ENCODE measurements at regions not wholly inside any gene's neighbourhood (a gene's known extent, or its start where the extent isn't known, plus 50 kb on each side); places are given as distances from the start of the nearest gene placed in this dataset.

DNA sequence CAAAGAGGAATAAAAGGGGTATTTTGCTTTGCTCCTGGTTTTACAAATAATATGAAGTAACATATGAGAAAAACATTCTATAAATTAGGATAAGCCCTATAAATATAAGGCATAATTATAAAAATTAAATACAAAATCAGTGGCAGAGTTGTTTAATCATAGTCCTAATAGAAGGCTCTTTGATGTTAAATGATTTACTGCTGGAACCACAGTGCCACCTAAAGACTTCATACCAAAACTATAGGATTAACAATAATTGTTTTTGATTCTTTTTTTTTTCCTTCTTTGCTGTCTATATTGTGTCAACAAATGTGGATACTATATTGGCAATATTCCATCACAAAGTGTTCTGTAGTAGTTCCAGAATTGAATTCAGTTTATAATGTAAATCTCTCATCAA, 837.7 kb upstream of the SLC39A10 start:
- TF ChIP-seq ZBTB8A (tag by site-specific recombination; IDR thresholded peaks at IDR 0.05) (no peak), ZBTB17 (tag by site-specific recombination; IDR thresholded peaks at IDR 0.05) (no peak), TCF7L2 (IDR thresholded peaks at IDR 0.05; ENCODE audit: borderline replicate concordance, low read depth, low read length) (no peak), YY1 (tag by site-specific recombination; IDR thresholded peaks at IDR 0.05) (no peak)
- TF ChIP-seq, protein P1, sequence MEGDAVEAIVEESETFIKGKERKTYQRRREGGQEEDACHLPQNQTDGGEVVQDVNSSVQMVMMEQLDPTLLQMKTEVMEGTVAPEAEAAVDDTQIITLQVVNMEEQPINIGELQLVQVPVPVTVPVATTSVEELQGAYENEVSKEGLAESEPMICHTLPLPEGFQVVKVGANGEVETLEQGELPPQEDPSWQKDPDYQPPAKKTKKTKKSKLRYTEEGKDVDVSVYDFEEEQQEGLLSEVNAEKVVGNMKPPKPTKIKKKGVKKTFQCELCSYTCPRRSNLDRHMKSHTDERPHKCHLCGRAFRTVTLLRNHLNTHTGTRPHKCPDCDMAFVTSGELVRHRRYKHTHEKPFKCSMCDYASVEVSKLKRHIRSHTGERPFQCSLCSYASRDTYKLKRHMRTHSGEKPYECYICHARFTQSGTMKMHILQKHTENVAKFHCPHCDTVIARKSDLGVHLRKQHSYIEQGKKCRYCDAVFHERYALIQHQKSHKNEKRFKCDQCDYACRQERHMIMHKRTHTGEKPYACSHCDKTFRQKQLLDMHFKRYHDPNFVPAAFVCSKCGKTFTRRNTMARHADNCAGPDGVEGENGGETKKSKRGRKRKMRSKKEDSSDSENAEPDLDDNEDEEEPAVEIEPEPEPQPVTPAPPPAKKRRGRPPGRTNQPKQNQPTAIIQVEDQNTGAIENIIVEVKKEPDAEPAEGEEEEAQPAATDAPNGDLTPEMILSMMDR (tag by site-specific recombination; IDR thresholded peaks at IDR 0.05), result no peak
- TF ChIP-seq, protein P2, sequence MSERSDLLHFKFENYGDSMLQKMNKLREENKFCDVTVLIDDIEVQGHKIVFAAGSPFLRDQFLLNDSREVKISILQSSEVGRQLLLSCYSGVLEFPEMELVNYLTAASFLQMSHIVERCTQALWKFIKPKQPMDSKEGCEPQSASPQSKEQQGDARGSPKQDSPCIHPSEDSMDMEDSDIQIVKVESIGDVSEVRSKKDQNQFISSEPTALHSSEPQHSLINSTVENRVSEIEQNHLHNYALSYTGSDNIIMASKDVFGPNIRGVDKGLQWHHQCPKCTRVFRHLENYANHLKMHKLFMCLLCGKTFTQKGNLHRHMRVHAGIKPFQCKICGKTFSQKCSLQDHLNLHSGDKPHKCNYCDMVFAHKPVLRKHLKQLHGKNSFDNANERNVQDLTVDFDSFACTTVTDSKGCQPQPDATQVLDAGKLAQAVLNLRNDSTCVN (tag by site-specific recombination; optimal IDR thresholded peaks at IDR 0.05), result no peak
- TF ChIP-seq, protein P3, sequence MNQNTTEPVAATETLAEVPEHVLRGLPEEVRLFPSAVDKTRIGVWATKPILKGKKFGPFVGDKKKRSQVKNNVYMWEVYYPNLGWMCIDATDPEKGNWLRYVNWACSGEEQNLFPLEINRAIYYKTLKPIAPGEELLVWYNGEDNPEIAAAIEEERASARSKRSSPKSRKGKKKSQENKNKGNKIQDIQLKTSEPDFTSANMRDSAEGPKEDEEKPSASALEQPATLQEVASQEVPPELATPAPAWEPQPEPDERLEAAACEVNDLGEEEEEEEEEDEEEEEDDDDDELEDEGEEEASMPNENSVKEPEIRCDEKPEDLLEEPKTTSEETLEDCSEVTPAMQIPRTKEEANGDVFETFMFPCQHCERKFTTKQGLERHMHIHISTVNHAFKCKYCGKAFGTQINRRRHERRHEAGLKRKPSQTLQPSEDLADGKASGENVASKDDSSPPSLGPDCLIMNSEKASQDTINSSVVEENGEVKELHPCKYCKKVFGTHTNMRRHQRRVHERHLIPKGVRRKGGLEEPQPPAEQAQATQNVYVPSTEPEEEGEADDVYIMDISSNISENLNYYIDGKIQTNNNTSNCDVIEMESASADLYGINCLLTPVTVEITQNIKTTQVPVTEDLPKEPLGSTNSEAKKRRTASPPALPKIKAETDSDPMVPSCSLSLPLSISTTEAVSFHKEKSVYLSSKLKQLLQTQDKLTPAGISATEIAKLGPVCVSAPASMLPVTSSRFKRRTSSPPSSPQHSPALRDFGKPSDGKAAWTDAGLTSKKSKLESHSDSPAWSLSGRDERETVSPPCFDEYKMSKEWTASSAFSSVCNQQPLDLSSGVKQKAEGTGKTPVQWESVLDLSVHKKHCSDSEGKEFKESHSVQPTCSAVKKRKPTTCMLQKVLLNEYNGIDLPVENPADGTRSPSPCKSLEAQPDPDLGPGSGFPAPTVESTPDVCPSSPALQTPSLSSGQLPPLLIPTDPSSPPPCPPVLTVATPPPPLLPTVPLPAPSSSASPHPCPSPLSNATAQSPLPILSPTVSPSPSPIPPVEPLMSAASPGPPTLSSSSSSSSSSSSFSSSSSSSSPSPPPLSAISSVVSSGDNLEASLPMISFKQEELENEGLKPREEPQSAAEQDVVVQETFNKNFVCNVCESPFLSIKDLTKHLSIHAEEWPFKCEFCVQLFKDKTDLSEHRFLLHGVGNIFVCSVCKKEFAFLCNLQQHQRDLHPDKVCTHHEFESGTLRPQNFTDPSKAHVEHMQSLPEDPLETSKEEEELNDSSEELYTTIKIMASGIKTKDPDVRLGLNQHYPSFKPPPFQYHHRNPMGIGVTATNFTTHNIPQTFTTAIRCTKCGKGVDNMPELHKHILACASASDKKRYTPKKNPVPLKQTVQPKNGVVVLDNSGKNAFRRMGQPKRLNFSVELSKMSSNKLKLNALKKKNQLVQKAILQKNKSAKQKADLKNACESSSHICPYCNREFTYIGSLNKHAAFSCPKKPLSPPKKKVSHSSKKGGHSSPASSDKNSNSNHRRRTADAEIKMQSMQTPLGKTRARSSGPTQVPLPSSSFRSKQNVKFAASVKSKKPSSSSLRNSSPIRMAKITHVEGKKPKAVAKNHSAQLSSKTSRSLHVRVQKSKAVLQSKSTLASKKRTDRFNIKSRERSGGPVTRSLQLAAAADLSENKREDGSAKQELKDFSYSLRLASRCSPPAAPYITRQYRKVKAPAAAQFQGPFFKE (tag by site-specific recombination; IDR thresholded peaks at IDR 0.05; ENCODE audit: borderline replicate concordance), result no peak
